H1 (cell line): ENCODE measurements at regions not wholly inside any gene's neighbourhood (a gene's known extent, or its start where the extent isn't known, plus 50 kb on each side); places are given as distances from the start of the nearest gene placed in this dataset.

ENCODE experiments used
- CTCF ChIA-PET: fragments of 300-600 bp; sonication (Branson Sonifier 250); formaldehyde crosslinking; loops from one replicate; lab custom pipeline; 2021; ENCODE audit not compliant: partially characterized antibody; lab: Charles Lee
- POLR2A ChIA-PET: fragments of 300-600 bp; sonication (Branson Sonifier 250); formaldehyde crosslinking; loops from one replicate; lab custom pipeline; 2021; ENCODE audit warnings: inconsistent platforms; ENCODE audit not compliant: partially characterized antibody; lab: Charles Lee
- DNase-seq, 2 experiments: peaks; one replicate each; pipeline versions ENCODE4 v3.0.0 to v3.0.0-alpha.2; 2010 to 2022; ENCODE audit warnings: low spot score in 2 of 2, low read depth in 1 of 2, mixed read lengths in 1 of 2
- FAIRE-seq: peaks from 2 replicates; lab custom pipeline; 2011; peaks lifted over from hg19 to GRCh38; lab: Jason Lieb, UNC
- H2AFZ ChIP-seq: 2 replicates; pipeline ENCODE4 v1.8.1; 2012; ENCODE audit warnings: low read length, inconsistent platforms
- H2AK5ac ChIP-seq: 2 replicates; pipeline ENCODE4 v1.6.1; 2013; ENCODE audit warnings: low read depth, low read length
- H2BK120ac ChIP-seq: replicated peaks from 2 replicates; pipeline ENCODE3; 2013; ENCODE audit warnings: low read depth, low read length, inconsistent platforms
- H2BK12ac ChIP-seq: 2 replicates; pipeline ENCODE4 v1.6.1; 2013; ENCODE audit warnings: low read depth, low read length
- H2BK15ac ChIP-seq: 2 replicates; pipeline ENCODE4 v1.6.1; 2013; ENCODE audit warnings: low read length
- H2BK20ac ChIP-seq: 2 replicates; pipeline ENCODE4 v1.6.1; 2013; ENCODE audit warnings: low read length
- H2BK5ac ChIP-seq: 2 replicates; pipeline ENCODE4 v1.6.1; 2013; ENCODE audit warnings: low read depth, low read length
- H3K14ac ChIP-seq: 2 replicates; pipeline ENCODE4 v1.6.1; 2013; ENCODE audit warnings: inconsistent platforms; ENCODE audit not compliant: insufficient read length
- H3K18ac ChIP-seq: 2 replicates; pipeline ENCODE4 v1.6.1; 2013; ENCODE audit warnings: low read length; ENCODE audit errors: extremely low read depth
- H3K23ac ChIP-seq: 2 replicates; pipeline ENCODE4 v1.6.1; 2013; ENCODE audit warnings: inconsistent platforms; ENCODE audit not compliant: insufficient read length
- H3K23me2 ChIP-seq: 2 replicates; pipeline ENCODE4 v1.6.1; 2013; ENCODE audit warnings: low read depth, low read length
- H3K27ac ChIP-seq: 2 replicates; pipeline ENCODE4 v1.6.1; 2011; ENCODE audit warnings: low read depth, low read length, inconsistent platforms
- H3K27me3 ChIP-seq, 4 experiments: replicated peaks in 1 of 4; 1 replicate in 1 of 4; 2 replicates in 3 of 4; pipeline versions ENCODE4 v1.6.1 to v1.8.1; 2011 to 2013; ENCODE audit warnings: low read length in 3 of 4, mild to moderate bottlenecking in 3 of 4, inconsistent platforms in 2 of 4, mixed read lengths in 2 of 4, moderate library complexity in 1 of 4; ENCODE audit not compliant: control insufficient read depth in 3 of 4, insufficient read depth in 3 of 4; ENCODE audit errors: extremely low read depth in 1 of 4
- H3K36me3 ChIP-seq, 4 experiments: 2 replicates each; pipeline versions ENCODE4 v1.6.1 to v1.8.1; 2011 to 2013; ENCODE audit warnings: mild to moderate bottlenecking in 4 of 4, low read length in 3 of 4, moderate library complexity in 2 of 4, control low read depth in 1 of 4, inconsistent platforms in 1 of 4; ENCODE audit not compliant: insufficient read depth in 4 of 4, control insufficient read depth in 2 of 4
- H3K4ac ChIP-seq: replicated peaks from 2 replicates; pipeline ENCODE3; 2013; ENCODE audit warnings: low read length, low read depth, mixed read lengths, inconsistent platforms; ENCODE audit not compliant: insufficient read length
- H3K4me1 ChIP-seq, 4 experiments: replicated peaks in 1 of 4; 1 replicate in 1 of 4; 2 replicates in 3 of 4; pipeline versions ENCODE4 v1.6.1 to v1.8.1; 2011 to 2013; ENCODE audit warnings: low read length in 3 of 4, inconsistent platforms in 2 of 4, mixed read lengths in 1 of 4; ENCODE audit not compliant: insufficient read depth in 4 of 4, control insufficient read depth in 3 of 4
- H3K4me2 ChIP-seq, 2 experiments: 2 replicates each; pipeline versions ENCODE4 v1.6.1 to v1.8.1; 2011 to 2013; ENCODE audit warnings: low read depth in 2 of 2, low read length in 2 of 2, control low read depth in 1 of 2, inconsistent platforms in 1 of 2, mild to moderate bottlenecking in 1 of 2; ENCODE audit not compliant: insufficient read depth in 1 of 2
- H3K4me3 ChIP-seq, 4 experiments: fragments of 200-600, 300-600 bp in 1 of 4; sonication (generic), shearing (Covaris generic), sonication (Bioruptor Twin) in 1 of 4; 2 replicates each; pipeline versions ENCODE4 v1.5.1 to v1.8.1; 2011 to 2016; ENCODE audit warnings: low read length in 4 of 4, low read depth in 3 of 4, control low read depth in 2 of 4, inconsistent platforms in 2 of 4, mild to moderate bottlenecking in 2 of 4, mixed read lengths in 1 of 4, moderate library complexity in 1 of 4; ENCODE audit not compliant: insufficient read depth in 2 of 4; ENCODE audit errors: extremely low read depth in 1 of 4
- H3K56ac ChIP-seq: replicated peaks from 2 replicates; pipeline ENCODE3; 2013; ENCODE audit warnings: low read depth, mild to moderate bottlenecking, mixed read lengths, low read length, inconsistent platforms; ENCODE audit not compliant: insufficient read length
- H3K79me1 ChIP-seq: 2 replicates; pipeline ENCODE4 v1.6.1; 2013; ENCODE audit warnings: low read depth, low read length, control low read depth
- H3K79me2 ChIP-seq, 2 experiments: 2 replicates each; pipeline versions ENCODE4 v1.6.1 to v1.8.1; 2012 to 2013; ENCODE audit warnings: low read length in 2 of 2, mild to moderate bottlenecking in 2 of 2, inconsistent platforms in 1 of 2; ENCODE audit not compliant: insufficient read depth in 2 of 2, control insufficient read depth in 1 of 2
- H3K9ac ChIP-seq, 4 experiments: replicated peaks in 1 of 4; 1 replicate in 1 of 4; 2 replicates in 3 of 4; pipeline versions ENCODE4 v1.6.1 to v1.8.1; 2011 to 2013; ENCODE audit warnings: low read depth in 3 of 4, low read length in 3 of 4, control low read depth in 2 of 4, mild to moderate bottlenecking in 2 of 4, moderate library complexity in 2 of 4, inconsistent platforms in 1 of 4; ENCODE audit errors: extremely low read depth in 1 of 4
- H3K9me3 ChIP-seq, 2 experiments: 2 replicates each; pipeline versions ENCODE4 v1.6.1 to v1.8.1; 2012 to 2013; ENCODE audit warnings: mild to moderate bottlenecking in 2 of 2, moderate library complexity in 2 of 2, control low read depth in 1 of 2, inconsistent platforms in 1 of 2, low read depth in 1 of 2, low read length in 1 of 2, mixed read lengths in 1 of 2; ENCODE audit not compliant: insufficient read depth in 2 of 2
- H4K20me1 ChIP-seq, 2 experiments: replicated peaks in 1 of 2; 2 replicates each; pipeline versions ENCODE3 to v1.8.1; 2011 to 2013; ENCODE audit warnings: inconsistent platforms in 2 of 2, low read length in 2 of 2, mild to moderate bottlenecking in 1 of 2; ENCODE audit not compliant: insufficient read depth in 2 of 2, control insufficient read depth in 1 of 2
- H4K5ac ChIP-seq: 2 replicates; pipeline ENCODE4 v1.6.1; 2013; ENCODE audit warnings: low read length, low read depth, mixed read lengths, inconsistent platforms; ENCODE audit not compliant: insufficient read length
- H4K8ac ChIP-seq: 2 replicates; pipeline ENCODE4 v1.8.0; 2013; ENCODE audit warnings: mild to moderate bottlenecking, moderate library complexity, low read length, inconsistent platforms; ENCODE audit not compliant: insufficient read depth; ENCODE audit errors: extremely low read depth
- H4K91ac ChIP-seq: replicated peaks from 2 replicates; pipeline ENCODE3; 2013; ENCODE audit warnings: low read length, mixed read lengths, inconsistent platforms; ENCODE audit not compliant: insufficient read length
- BACH1 ChIP-seq: IDR thresholded peaks from 2 replicates; pipeline ENCODE4 v1.6.1; 2012; ENCODE audit warnings: low read length, improper control_type of control experiment
- BRCA1 ChIP-seq: IDR thresholded peaks from 2 replicates; pipeline ENCODE4 v1.6.1; 2012; ENCODE audit warnings: low read depth, low read length, improper control_type of control experiment
- CEBPB ChIP-seq: IDR thresholded peaks from 2 replicates; pipeline ENCODE4 v1.6.1; 2012; ENCODE audit warnings: low read depth, low read length
- CREB1 ChIP-seq: IDR thresholded peaks from 2 replicates; pipeline ENCODE4 v1.6.1; 2012; ENCODE audit warnings: inconsistent platforms
- CTCF ChIP-seq, 3 experiments: IDR thresholded peaks; 1 replicate in 2 of 3; 2 replicates in 1 of 3; pipeline versions ENCODE4 v1.5.1 to v1.6.1; 2011; ENCODE audit warnings: low read length in 3 of 3, mild to moderate bottlenecking in 3 of 3, inconsistent platforms in 2 of 3, low read depth in 1 of 3, moderate library complexity in 1 of 3; ENCODE audit not compliant: insufficient read depth in 1 of 3; ENCODE audit errors: control extremely low read depth in 1 of 3
- POU5F1 ChIP-seq: IDR thresholded peaks from 2 replicates; pipeline ENCODE4 v1.6.1; 2011; ENCODE audit warnings: low read depth, mild to moderate bottlenecking, low read length, moderate library complexity
- RBBP5 ChIP-seq: IDR thresholded peaks from 2 replicates; pipeline ENCODE4 v1.7.1; 2012; ENCODE audit warnings: low read depth, mild to moderate bottlenecking, inconsistent platforms, low read length, moderate library complexity, borderline replicate concordance
- RXRA ChIP-seq: IDR thresholded peaks from 2 replicates; pipeline ENCODE4 v1.6.1; 2011; ENCODE audit warnings: low read depth, mild to moderate bottlenecking, low read length, moderate library complexity; ENCODE audit not compliant: insufficient read depth
- SRF ChIP-seq: IDR thresholded peaks from 2 replicates; pipeline ENCODE4 v1.6.1; 2011; ENCODE audit warnings: mild to moderate bottlenecking, low read depth, low read length, moderate library complexity
- TAF1 ChIP-seq: IDR thresholded peaks from 2 replicates; pipeline ENCODE4 v1.6.1; 2011; ENCODE audit warnings: mild to moderate bottlenecking, low read depth, low read length
- WGBS, 2 experiments: shearing (Covaris generic) in 1 of 2; methylation state at CpG; one replicate each; pipeline versions ENCODE4 v1.1.6 to v1.1.7; 2013 to 2015; ENCODE audit warnings: low lambda C conversion rate in 2 of 2, mixed read lengths in 2 of 2, inconsistent platforms in 1 of 2, low coverage in 1 of 2, missing lambda C conversion rate in 1 of 2; ENCODE audit not compliant: insufficient replicate concordance in 2 of 2, insufficient coverage in 1 of 2, insufficient read length in 1 of 2; ENCODE audit errors: extremely low coverage in 1 of 2, missing lambda C conversion rate in 1 of 2; 5-methylcytosine and 5-hydroxymethylcytosine counted together
- TF ChIP-seq, protein P1 (sequence below): IDR thresholded peaks from 2 replicates; pipeline ENCODE4 v1.6.1; 2011; ENCODE audit warnings: low read length, improper control_type of control experiment
- TF ChIP-seq, protein P2 (sequence below): IDR thresholded peaks from 2 replicates; pipeline ENCODE4 v1.6.1; 2012; ENCODE audit warnings: inconsistent platforms

GRCh38 chr16:76175718-76176117, 101.5 kb upstream of the CNTNAP4 start:
- CTCF ChIA-PET, result no interaction called here
- Histone ChIP-seq H3K4me2 (no peak overlapping the region), H3K18ac (no peak overlapping the region), H3K56ac (no peak overlapping the region), H3K27me3 (no peaks in the 10 kb centered on the region), H2AK5ac (no peak overlapping the region), H3K27ac (no peak overlapping the region), H2BK20ac (no peak overlapping the region), H4K20me1 (no peaks in the 10 kb centered on the region), H2BK5ac (no peak overlapping the region), H3K4ac (no peak overlapping the region), H3K79me2 (no peaks in the 10 kb centered on the region), H3K36me3 (no peaks in the 10 kb centered on the region), H4K8ac (no peak overlapping the region), H3K9ac (no peak overlapping the region), H3K79me1 (no peaks in the 10 kb centered on the region), H2BK12ac (no peak overlapping the region), H3K23ac (no peak overlapping the region), H2BK120ac (no peak overlapping the region), H3K4me1 (no peaks in the 10 kb centered on the region), H3K4me3 (no peak overlapping the region), H3K9me3 (peaks cover 0 to 2% of the 10 kb centered on the region in 2 experiments; a peak in 3 of 4 replicates), H2AFZ (no peak overlapping the region), H4K91ac (no peak overlapping the region), H4K5ac (no peak overlapping the region), H3K14ac (no peak overlapping the region), H2BK15ac (no peak overlapping the region), H3K23me2 (no peaks in the 10 kb centered on the region)
- WGBS, 2 experiments, result 88% methylated on average over 3 of the region's 3 CpGs; no CpG with 5 or more reads in 1 of the 2 experiments
- DNase-seq (no peak), FAIRE-seq (no peak)
- POLR2A ChIA-PET, result no interaction called here
- no peak for TF ChIP-seq RBBP5
- TF ChIP-seq CREB1, result no peak
- TF ChIP-seq, protein P1, sequence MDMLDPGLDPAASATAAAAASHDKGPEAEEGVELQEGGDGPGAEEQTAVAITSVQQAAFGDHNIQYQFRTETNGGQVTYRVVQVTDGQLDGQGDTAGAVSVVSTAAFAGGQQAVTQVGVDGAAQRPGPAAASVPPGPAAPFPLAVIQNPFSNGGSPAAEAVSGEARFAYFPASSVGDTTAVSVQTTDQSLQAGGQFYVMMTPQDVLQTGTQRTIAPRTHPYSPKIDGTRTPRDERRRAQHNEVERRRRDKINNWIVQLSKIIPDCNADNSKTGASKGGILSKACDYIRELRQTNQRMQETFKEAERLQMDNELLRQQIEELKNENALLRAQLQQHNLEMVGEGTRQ, result no peak
- TF ChIP-seq, protein P2, sequence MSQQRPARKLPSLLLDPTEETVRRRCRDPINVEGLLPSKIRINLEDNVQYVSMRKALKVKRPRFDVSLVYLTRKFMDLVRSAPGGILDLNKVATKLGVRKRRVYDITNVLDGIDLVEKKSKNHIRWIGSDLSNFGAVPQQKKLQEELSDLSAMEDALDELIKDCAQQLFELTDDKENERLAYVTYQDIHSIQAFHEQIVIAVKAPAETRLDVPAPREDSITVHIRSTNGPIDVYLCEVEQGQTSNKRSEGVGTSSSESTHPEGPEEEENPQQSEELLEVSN, result no peak
- TF ChIP-seq CEBPB, result no peak
- no peak for TF ChIP-seq POU5F1
- TF ChIP-seq TAF1, result no peak
- no peak for TF ChIP-seq SRF
- TF ChIP-seq BACH1, result no peak
- no peak for TF ChIP-seq RXRA
- TF ChIP-seq BRCA1, result no peak
- TF ChIP-seq CTCF (IDR thresholded peaks at IDR 0.05; ENCODE audit: control extremely low read depth in 1 of 3, insufficient read depth in 1 of 3, low read depth in 1 of 3, low read length in 3 of 3), result no peak
